ENCODE measurements at regions not wholly inside any gene's neighbourhood (a gene's known extent, or its start where the extent isn't known, plus 50 kb on each side); places are given as distances from the start of the nearest gene placed in this dataset.

DNA sequence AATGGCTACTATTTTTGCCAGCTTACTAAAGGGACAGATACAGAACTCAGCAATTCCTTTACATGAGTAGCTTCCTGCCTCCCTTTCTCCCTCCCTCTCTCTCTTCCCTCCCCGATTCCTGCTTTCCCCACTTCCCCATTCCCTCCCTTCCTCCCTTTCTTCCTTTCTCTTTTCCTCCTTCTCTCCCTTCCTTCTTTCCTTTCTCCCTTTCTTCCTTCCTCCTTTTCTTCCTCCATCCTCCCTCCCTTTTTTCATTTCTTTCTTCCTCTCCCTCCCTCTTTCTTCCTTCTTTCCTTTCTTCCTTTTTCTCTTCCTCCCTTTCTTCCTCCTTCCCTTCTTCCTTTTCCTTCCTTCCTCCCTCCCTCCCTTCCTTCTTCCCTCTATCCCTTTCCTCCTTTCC, 178.1 kb downstream of the RNF144B start:
- TF ChIP-seq, protein P1, sequence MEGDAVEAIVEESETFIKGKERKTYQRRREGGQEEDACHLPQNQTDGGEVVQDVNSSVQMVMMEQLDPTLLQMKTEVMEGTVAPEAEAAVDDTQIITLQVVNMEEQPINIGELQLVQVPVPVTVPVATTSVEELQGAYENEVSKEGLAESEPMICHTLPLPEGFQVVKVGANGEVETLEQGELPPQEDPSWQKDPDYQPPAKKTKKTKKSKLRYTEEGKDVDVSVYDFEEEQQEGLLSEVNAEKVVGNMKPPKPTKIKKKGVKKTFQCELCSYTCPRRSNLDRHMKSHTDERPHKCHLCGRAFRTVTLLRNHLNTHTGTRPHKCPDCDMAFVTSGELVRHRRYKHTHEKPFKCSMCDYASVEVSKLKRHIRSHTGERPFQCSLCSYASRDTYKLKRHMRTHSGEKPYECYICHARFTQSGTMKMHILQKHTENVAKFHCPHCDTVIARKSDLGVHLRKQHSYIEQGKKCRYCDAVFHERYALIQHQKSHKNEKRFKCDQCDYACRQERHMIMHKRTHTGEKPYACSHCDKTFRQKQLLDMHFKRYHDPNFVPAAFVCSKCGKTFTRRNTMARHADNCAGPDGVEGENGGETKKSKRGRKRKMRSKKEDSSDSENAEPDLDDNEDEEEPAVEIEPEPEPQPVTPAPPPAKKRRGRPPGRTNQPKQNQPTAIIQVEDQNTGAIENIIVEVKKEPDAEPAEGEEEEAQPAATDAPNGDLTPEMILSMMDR (conservative IDR thresholded peaks at IDR 0.05): no peak
- no peak for TF ChIP-seq ZFX (IDR thresholded peaks at IDR 0.05)
- no peak overlapping the region for H3K27ac ChIP-seq

DNA sequence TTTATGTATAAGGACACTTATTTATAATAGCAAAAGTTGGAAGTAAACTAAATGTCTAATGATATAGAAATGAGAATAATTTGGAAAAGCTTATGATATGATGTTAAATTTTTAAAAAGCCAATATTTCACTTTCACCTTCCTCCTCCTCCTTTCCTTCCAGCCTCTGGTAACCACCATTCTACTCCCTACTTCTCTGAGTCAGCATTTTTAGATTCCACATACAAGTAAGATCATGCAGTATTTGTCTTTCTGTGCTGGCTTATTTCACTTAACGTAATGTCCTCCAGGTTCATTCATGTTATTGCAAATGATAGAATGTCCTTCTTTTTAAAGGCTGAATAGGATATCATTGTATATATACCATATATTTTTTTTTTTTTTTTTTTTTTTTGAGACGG, 180.2 kb downstream of the RNF144B start:
- H3K27ac ChIP-seq: no peak overlapping the region
- no peak for TF ChIP-seq ZFX (IDR thresholded peaks at IDR 0.05)
- TF ChIP-seq, protein P1 (conservative IDR thresholded peaks at IDR 0.05): no peak

DNA sequence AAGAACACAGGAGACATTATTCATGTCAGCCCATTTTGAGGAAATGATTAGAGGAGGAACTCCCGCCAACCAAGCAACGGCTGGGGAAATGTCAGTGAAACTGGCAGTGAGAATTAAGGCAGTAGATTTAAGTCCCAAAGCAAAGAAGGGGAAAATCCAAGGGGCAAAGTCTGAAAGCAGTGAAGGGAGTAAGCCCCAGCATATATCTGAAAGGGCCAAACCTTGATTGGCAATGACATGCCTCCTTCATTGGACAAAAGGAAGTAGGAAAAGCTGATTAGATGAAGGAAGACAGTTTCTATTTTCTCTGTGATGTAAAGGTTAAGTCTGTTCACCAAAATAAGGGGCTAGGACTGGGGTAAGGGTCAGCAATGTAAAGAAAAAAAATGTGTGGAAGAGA, 190.3 kb downstream of the RNF144B start:
- TF ChIP-seq, protein P1 (conservative IDR thresholded peaks at IDR 0.05): no peak
- no peak for TF ChIP-seq ZFX (IDR thresholded peaks at IDR 0.05)
- H3K27ac ChIP-seq: no peak overlapping the region

DNA sequence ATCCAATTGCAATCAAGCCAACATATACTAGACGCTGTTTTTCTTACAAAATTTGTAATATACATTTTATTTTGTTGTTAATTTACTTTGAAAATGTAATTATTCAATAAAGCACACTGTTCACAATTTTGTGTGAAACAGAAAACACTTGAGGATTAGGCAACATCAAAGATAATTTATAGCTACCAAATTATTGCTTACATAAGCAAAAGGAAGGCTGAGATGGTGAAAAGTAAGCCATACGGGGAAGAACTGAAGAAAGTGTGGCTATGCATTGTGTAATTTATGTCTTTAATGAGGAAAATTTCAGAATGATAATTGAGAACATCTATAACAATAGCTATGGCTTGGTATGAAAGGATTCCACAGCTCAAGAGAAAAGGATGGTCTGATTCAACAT, 192.0 kb downstream of the RNF144B start:
- TF ChIP-seq, protein P1 (conservative IDR thresholded peaks at IDR 0.05): no peak
- no peak for TF ChIP-seq ZFX (IDR thresholded peaks at IDR 0.05)
- H3K27ac ChIP-seq: no peak overlapping the region

DNA sequence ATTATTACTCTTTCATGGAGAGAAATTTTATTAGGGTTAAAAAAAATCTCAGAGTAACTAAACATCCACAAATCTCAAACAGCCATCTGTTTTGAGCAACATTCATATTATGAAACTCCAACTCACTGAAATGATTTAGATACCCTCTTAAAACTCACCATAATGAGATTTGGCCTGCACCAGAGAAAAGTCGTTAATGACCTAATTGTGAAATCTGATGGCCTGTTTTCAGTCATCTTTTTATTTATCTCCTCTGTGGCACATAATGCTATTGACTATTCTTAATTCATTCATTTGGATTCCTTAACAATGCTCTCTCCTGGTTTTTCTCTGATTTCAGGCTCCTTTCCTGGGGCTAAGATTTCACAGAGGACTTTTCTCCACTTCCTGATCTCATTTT, 192.7 kb downstream of the RNF144B start:
- TF ChIP-seq, protein P1 (conservative IDR thresholded peaks at IDR 0.05): no peak
- no peak for TF ChIP-seq ZFX (IDR thresholded peaks at IDR 0.05)
- H3K27ac ChIP-seq: no peak overlapping the region

DNA sequence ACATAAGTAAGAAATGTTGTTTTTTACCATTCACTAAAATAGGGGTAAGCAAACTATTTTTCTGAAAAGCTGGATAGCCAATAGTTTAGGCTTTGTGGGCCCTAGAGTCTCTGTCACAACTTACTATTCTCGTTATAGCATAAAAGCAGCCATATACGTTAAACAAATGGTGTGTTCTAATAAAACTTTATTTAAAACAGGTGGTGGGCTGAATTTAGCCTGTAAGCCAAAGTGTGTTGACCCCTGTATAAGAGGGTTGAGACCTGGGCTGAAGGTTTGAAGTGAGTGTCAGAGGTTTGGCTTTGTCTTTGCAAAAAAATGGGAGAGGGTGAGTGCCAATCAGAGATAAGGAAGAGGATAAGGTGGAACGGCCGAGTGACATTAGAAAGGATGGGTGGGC, 197.2 kb downstream of the RNF144B start:
- TF ChIP-seq, protein P1 (conservative IDR thresholded peaks at IDR 0.05): no peak
- no peak for TF ChIP-seq ZFX (IDR thresholded peaks at IDR 0.05)
- H3K27ac ChIP-seq: no peak overlapping the region

DNA sequence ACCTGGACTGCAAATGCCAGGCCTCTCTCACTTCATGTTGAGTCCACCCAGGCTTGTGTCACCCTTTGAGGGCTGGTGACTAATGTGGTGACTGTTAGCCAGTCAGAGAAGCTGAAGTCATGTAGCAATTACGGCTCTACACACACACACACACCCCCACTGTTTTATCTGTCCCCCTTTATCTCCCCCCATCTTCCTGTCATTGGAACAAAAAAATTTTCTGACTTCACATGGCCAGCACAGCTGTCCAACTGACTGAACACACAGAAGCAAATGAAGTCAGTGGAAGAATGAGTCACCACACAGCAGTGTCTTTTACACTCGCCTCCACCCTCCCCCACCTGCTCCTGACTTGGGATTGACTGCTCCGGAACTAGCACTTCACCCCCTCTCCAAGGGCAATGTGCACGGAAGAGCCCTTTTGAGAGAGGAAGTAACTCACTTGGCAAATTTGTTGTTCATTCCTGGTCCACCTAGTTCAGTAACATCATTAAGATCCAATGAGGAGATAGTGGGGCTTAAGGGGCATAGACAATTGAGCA, 198.0 kb downstream of the RNF144B start:
- H3K27ac ChIP-seq: no peak overlapping the region
- TF ChIP-seq ZFX (IDR thresholded peaks at IDR 0.05): no peak
- TF ChIP-seq, protein P1 (conservative IDR thresholded peaks at IDR 0.05): no peak
